Endothelial cell of umbilical vein (primary cell): ENCODE measurements at regions not wholly inside any gene's neighbourhood (a gene's known extent, or its start where the extent isn't known, plus 50 kb on each side); places are given as distances from the start of the nearest gene placed in this dataset.

Source experiments
- BruUV-seq: library from RNA; stranded (reverse); fragments of 400-500 nt; replicated peaks from 2 replicates; lab custom pipeline; 2021; lab: Mats Ljungman, UMichigan
- CTCF ChIA-PET: fragments of 300-600, 350-600 bp; sonication (Branson Sonifier 250); formaldehyde crosslinking; loops from one replicate; lab custom pipeline; 2021; ENCODE audit warnings: antibody characterized with exemption, inconsistent platforms; lab: Charles Lee
- POLR2A ChIA-PET: fragments of 300-600, 350-600 bp; sonication (Branson Sonifier 250); formaldehyde crosslinking; loops from one replicate; lab custom pipeline; 2021; ENCODE audit warnings: antibody characterized with exemption, inconsistent platforms; lab: Charles Lee
- DNase-seq: peaks from one replicate; pipeline ENCODE4 v3.0.0-alpha.2; 2011; ENCODE audit warnings: low read depth, low spot score
- FAIRE-seq: peaks from 2 replicates; lab custom pipeline; 2011; peaks lifted over from hg19 to GRCh38; lab: Jason Lieb, UNC
- H2AFZ ChIP-seq: 2 replicates; pipeline ENCODE4 v1.6.0; 2012; ENCODE audit warnings: low read depth, low read length, control low read depth, inconsistent platforms
- H3K27ac ChIP-seq: 2 replicates; pipeline ENCODE4 v1.5.1; 2011; ENCODE audit warnings: low read depth, mild to moderate bottlenecking, control low read depth, low read length, moderate library complexity; ENCODE audit not compliant: insufficient read depth
- H3K27me3 ChIP-seq, 2 experiments: 2 replicates each; pipeline versions ENCODE4 v1.6.0 to v1.6.1; 2011; ENCODE audit warnings: low read length in 2 of 2, mixed read lengths in 1 of 2; ENCODE audit not compliant: control insufficient read depth in 2 of 2, insufficient read depth in 2 of 2
- H3K36me3 ChIP-seq, 2 experiments: 2 replicates in 1 of 2; 3 replicates in 1 of 2; pipeline ENCODE4 v1.5.1; 2011; ENCODE audit warnings: low read length in 2 of 2, mild to moderate bottlenecking in 1 of 2, moderate library complexity in 1 of 2; ENCODE audit not compliant: control insufficient read depth in 2 of 2, insufficient read depth in 2 of 2; ENCODE audit errors: extremely low read depth in 1 of 2
- H3K4me1 ChIP-seq: 3 replicates; pipeline ENCODE4 v1.5.1; 2011; ENCODE audit warnings: mild to moderate bottlenecking, low read length; ENCODE audit not compliant: control insufficient read depth, insufficient read depth; ENCODE audit errors: extremely low read depth
- H3K4me2 ChIP-seq: 2 replicates; pipeline ENCODE4 v1.6.1; 2011; ENCODE audit warnings: low read length, control low read depth, mixed read lengths; ENCODE audit not compliant: insufficient read depth
- H3K4me3 ChIP-seq, 3 experiments: fragments of 200-600 bp in 1 of 3; sonication (generic), shearing (Covaris generic) in 1 of 3; replicated peaks in 1 of 3; 2 replicates each; pipeline ENCODE4 v1.5.1; 2011 to 2016; ENCODE audit warnings: control low read depth in 3 of 3, low read length in 3 of 3, mild to moderate bottlenecking in 2 of 3, inconsistent platforms in 1 of 3, low read depth in 1 of 3, moderate library complexity in 1 of 3; ENCODE audit not compliant: insufficient read depth in 1 of 3
- H3K79me2 ChIP-seq: 2 replicates; pipeline ENCODE4 v1.6.0; 2012; ENCODE audit warnings: low read length, inconsistent platforms; ENCODE audit not compliant: control insufficient read depth, insufficient read depth
- H3K9ac ChIP-seq: replicated peaks from 2 replicates; pipeline ENCODE3; 2011; ENCODE audit warnings: low read length, control low read depth; ENCODE audit not compliant: insufficient read depth; ENCODE audit errors: extremely low read depth
- H3K9me1 ChIP-seq: replicated peaks from 3 replicates; pipeline ENCODE4 v1.6.0; 2011; ENCODE audit warnings: mild to moderate bottlenecking, low read length; ENCODE audit not compliant: control insufficient read depth, insufficient read depth; ENCODE audit errors: extremely low read depth
- H3K9me3 ChIP-seq: replicated peaks from 2 replicates; pipeline ENCODE4 v1.5.1; 2012; ENCODE audit warnings: low read length, inconsistent platforms; ENCODE audit not compliant: control insufficient read depth, insufficient read depth
- H4K20me1 ChIP-seq: replicated peaks from 2 replicates; pipeline ENCODE3; 2011; ENCODE audit warnings: mild to moderate bottlenecking, low read length; ENCODE audit not compliant: control insufficient read depth, insufficient read depth; ENCODE audit errors: extremely low read depth
- EZH2 ChIP-seq: IDR thresholded peaks from 2 replicates; pipeline ENCODE4 v1.6.1; 2012; ENCODE audit warnings: borderline replicate concordance, low read depth, mild to moderate bottlenecking, moderate library complexity, low read length, inconsistent platforms; ENCODE audit not compliant: severe bottlenecking
- FOS ChIP-seq: IDR thresholded peaks from 2 replicates; pipeline ENCODE4 v1.6.1; 2011; ENCODE audit warnings: mild to moderate bottlenecking, low read length, moderate library complexity, borderline replicate concordance; ENCODE audit not compliant: insufficient read depth
- GATA2 ChIP-seq: IDR thresholded peaks from 2 replicates; pipeline ENCODE4 v1.7.0; 2011; ENCODE audit warnings: low read depth, mild to moderate bottlenecking, moderate library complexity, mixed read lengths, low read length; ENCODE audit not compliant: insufficient read length, insufficient read depth
- JUN ChIP-seq: IDR thresholded peaks from 2 replicates; pipeline ENCODE4 v1.6.1; 2011; ENCODE audit warnings: borderline replicate concordance, low read depth; ENCODE audit not compliant: insufficient read length, insufficient read depth
- MAX ChIP-seq: IDR thresholded peaks from 2 replicates; pipeline ENCODE4 v1.6.1; 2011; ENCODE audit not compliant: insufficient read depth, insufficient read length
- MYC ChIP-seq: IDR thresholded peaks from one replicate; pipeline ENCODE4 v1.6.1; 2011; ENCODE audit warnings: mild to moderate bottlenecking, low read depth, low read length
- POLR2A ChIP-seq: IDR thresholded peaks from 2 replicates; pipeline ENCODE4 v1.6.1; 2012; ENCODE audit warnings: low read depth, mild to moderate bottlenecking, control low read depth, low read length
- POLR2AphosphoS5 ChIP-seq: IDR thresholded peaks from 2 replicates; pipeline ENCODE4 v1.6.1; 2012; ENCODE audit warnings: low read depth, mild to moderate bottlenecking, control low read depth, low read length, moderate library complexity; ENCODE audit not compliant: insufficient read depth
- dilution Hi-C: fragments of 300-500 bp; cut with MboI; formaldehyde crosslinking; loops from one replicate; pipeline ENCODE4 v1.15.0; 2019; ENCODE audit warnings: low sequenced_read_pairs; ENCODE audit not compliant: extremely low pct_ligation_motif_present
- intact Hi-C: fragments of 100-400 bp; cut with micrococcal nuclease; formaldehyde crosslinking; loops from one replicate; pipeline ENCODE4 v1.10.0; 2022
- TF ChIP-seq, protein P1 (sequence below), 2 donors: IDR thresholded peaks; 1 replicate in 1 of 2; 2 replicates in 1 of 2; pipeline ENCODE4 v1.5.1; 2011; ENCODE audit warnings: low read length in 2 of 2, mild to moderate bottlenecking in 2 of 2, moderate library complexity in 2 of 2, control low read depth in 1 of 2, inconsistent platforms in 1 of 2, low read depth in 1 of 2; ENCODE audit not compliant: insufficient read depth in 1 of 2; ENCODE audit errors: extremely low read depth in 1 of 2

DNA sequence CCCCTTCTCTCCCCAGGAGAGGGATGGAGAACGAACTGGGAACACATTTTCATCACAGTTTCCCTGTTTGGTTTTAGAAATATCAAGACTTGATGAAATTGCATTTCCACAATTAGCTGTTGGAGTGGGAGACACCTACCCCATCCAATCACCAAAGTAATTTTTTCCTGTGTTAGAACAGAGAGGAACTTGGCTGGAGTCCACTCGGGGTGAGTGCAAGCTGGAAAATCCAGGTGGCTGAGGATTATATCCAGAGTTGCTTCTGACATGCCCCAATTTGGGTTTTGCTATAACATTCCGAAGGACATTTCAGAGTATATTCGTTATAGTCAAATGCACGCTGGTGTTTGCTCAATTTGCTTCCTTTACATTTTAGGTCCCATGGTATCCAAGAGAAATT lies 231.8 kb downstream of the C16orf95 start:
- no peak overlapping the region for H3K27ac ChIP-seq
- dilution Hi-C loops (no loop called here), intact Hi-C loops (no loop called here)
- H3K4me1 ChIP-seq, result no peaks in the 10 kb centered on the region
- H3K9me1 ChIP-seq, result no peaks in the 10 kb centered on the region
- ChIA-PET CTCF (interaction anchor here (1.7 to 2.0 kb wide), 2 partner anchors 21 to 23 kb away, joined by 4 to 5 read pairs; no protein-coding TSS in a partner anchor), POLR2A (no interaction called here)
- H3K79me2 ChIP-seq, result no peaks in the 10 kb centered on the region
- no peak overlapping the region for H2AFZ ChIP-seq
- DNase-seq (no peak), FAIRE-seq (no peak)
- BruUV-seq, result no TSS peak
- H3K9me3 ChIP-seq, result peaks cover 2% of the 10 kb centered on the region
- no peaks in the 10 kb centered on the region for H4K20me1 ChIP-seq
- no peak overlapping the region for H3K9ac ChIP-seq
- H3K36me3 ChIP-seq, result no peaks in the 10 kb centered on the region
- H3K27me3 ChIP-seq, result peaks cover 8 to 12% of the 10 kb centered on the region in 2 experiments
- TF ChIP-seq POLR2A (no peak), MAX (no peak), FOS (no peak), GATA2 (no peak), POLR2AphosphoS5 (no peak), MYC (no peak), EZH2 (no peak), JUN (no peak)
- TF ChIP-seq, protein P1, sequence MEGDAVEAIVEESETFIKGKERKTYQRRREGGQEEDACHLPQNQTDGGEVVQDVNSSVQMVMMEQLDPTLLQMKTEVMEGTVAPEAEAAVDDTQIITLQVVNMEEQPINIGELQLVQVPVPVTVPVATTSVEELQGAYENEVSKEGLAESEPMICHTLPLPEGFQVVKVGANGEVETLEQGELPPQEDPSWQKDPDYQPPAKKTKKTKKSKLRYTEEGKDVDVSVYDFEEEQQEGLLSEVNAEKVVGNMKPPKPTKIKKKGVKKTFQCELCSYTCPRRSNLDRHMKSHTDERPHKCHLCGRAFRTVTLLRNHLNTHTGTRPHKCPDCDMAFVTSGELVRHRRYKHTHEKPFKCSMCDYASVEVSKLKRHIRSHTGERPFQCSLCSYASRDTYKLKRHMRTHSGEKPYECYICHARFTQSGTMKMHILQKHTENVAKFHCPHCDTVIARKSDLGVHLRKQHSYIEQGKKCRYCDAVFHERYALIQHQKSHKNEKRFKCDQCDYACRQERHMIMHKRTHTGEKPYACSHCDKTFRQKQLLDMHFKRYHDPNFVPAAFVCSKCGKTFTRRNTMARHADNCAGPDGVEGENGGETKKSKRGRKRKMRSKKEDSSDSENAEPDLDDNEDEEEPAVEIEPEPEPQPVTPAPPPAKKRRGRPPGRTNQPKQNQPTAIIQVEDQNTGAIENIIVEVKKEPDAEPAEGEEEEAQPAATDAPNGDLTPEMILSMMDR (IDR thresholded peaks at IDR 0.05; ENCODE audit: extremely low read depth in 1 of 2, insufficient read depth in 1 of 2, low read depth in 1 of 2, low read length in 2 of 2), result no peak
- H3K4me3 ChIP-seq, result no peak overlapping the region
- H3K4me2 ChIP-seq, result no peak overlapping the region
